Fibroblast of skin of right biceps (primary cell): ENCODE measurements at regions not wholly inside any gene's neighbourhood (a gene's known extent, or its start where the extent isn't known, plus 50 kb on each side); places are given as distances from the start of the nearest gene placed in this dataset.
A peak's percentile ranks its signal among the peaks of the same experiment; 100 is the strongest.

ENCODE experiments used
- DNase-seq: peaks from one replicate; pipeline ENCODE4 v3.0.0-alpha.2; 2013

- DNase-seq = no peak
Measured at GRCh38 chr14:94717808-94718207, 52.1 kb downstream of the GSC start.

DNA sequence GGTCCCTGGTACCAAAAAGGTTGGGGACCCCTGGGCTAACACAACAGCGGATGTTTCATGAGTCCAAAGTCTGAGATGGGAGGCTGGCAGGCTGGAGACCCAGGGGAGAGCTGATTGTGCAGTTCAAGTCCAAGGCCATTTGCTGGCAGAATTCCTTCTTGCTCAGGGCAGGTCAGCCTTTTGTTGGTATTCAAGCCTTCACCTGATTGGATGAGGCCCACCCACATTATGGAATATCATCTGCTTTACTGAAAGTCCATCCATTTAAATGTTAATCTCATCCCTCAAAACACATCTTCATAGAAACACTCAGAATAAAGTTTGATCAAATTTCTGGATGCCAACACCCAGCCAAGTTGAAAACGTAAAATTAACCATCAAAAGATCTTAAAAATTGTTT, 52.9 kb downstream of the GSC start:
- no peak for DNase-seq

- no peak for DNase-seq
Measured at GRCh38 chr14:94713115-94713514, 56.8 kb downstream of the GSC start.

- DNase-seq = no peak
Measured at GRCh38 chr14:94710731-94711130, 59.2 kb downstream of the GSC start.

DNA sequence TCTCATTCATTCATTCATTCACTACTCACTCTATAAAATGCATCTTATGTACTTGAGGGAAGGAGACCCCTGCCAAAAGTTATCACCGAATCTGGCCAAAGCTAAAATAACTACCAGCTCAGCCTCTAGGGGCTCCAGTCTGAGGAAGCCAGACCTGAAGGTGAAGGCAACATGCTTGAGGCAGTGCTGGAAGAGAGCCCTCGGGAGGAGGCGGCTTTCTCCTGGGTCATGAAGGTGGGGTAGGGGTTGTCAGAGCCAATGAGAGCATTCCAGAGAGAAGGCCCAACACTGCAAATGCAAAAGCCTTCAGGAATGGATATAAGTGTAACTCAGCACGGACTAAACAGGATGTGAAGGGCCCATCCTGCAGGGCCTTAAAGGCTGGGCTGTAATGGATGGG, 62.4 kb downstream of the GSC start:
- no peak for DNase-seq

GRCh38 chr14:94706133-94706532, 63.8 kb downstream of the GSC start:
- DNase-seq = no peak

GRCh38 chr14:94702629-94703028, 67.3 kb downstream of the GSC start:
- no peak for DNase-seq

DNA sequence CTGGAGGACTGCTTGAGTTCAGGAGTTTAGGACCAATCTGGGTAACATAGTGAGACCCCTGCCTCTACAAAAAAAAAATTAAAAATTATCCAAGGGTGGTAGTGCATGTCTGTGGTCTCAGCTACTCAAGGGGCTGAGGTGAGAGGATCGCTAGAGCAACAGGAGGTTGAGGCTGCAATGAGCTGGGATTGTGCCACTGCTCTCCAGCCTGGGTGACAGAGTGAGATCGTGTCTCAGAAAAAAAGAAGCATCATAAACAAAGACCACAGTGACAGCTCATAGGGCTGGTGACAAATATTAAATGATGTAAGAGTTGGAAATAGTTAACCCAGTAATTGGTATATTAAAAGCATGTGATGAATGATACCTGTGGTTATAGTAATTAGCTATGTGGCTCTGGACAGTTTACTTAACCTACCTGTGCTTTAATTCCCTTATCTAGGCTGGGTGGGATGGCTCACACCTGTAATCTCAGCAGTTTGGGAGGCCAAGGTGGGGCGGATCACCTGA, 68.0 kb downstream of the GSC start:
- no peak for DNase-seq

GRCh38 chr14:94700336-94700735, 69.6 kb downstream of the GSC start:
- DNase-seq = no peak

DNA sequence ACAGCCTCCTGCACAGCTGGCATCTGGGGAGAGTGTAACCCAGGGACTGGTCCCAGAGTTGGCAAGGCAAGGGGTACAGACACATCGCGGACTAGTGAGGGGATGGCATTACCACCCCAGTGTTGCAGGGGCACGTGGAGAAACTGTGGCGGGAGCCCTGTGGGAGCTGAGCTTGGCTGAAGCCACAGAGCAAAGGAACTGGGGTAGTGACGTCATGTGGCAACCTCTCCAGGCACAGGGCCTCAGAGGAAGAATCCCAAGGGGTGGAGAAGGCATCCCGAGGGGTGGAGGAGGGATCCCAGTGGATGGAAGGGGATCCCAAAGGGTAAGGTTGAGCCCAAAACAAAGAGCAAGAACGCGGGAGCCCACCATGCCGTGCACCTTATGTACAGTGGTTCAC, 70.1 kb downstream of the GSC start:
- DNase-seq = no peak

- DNase-seq = no peak
Measured at GRCh38 chr14:94697773-94698556, 71.9 kb downstream of the GSC start.

GRCh38 chr14:94696518-94696917, 73.4 kb downstream of the GSC start:
- DNase-seq = no peak

- no peak for DNase-seq
Measured at GRCh38 chr14:94695231-94695630, 74.7 kb downstream of the GSC start.

DNA sequence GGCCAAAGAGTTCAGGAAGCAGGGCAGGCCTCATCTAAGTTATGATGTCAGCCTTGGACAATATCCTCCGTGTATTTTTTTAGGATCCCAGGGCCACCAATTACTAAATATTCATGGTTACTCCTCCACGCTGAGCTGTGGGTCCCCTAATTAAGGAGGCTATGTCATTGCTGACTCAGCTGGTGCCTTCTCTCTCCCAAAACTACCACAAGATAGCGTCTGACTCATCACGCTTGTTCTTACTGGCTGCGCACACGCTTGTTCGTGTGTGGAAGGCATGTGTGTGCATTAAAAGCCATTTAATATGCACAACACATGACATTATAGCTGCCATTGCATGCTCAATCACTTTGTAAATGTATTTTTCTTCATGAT, 78.3 kb downstream of the GSC start:
- peak; percentile 79 for DNase-seq

DNA sequence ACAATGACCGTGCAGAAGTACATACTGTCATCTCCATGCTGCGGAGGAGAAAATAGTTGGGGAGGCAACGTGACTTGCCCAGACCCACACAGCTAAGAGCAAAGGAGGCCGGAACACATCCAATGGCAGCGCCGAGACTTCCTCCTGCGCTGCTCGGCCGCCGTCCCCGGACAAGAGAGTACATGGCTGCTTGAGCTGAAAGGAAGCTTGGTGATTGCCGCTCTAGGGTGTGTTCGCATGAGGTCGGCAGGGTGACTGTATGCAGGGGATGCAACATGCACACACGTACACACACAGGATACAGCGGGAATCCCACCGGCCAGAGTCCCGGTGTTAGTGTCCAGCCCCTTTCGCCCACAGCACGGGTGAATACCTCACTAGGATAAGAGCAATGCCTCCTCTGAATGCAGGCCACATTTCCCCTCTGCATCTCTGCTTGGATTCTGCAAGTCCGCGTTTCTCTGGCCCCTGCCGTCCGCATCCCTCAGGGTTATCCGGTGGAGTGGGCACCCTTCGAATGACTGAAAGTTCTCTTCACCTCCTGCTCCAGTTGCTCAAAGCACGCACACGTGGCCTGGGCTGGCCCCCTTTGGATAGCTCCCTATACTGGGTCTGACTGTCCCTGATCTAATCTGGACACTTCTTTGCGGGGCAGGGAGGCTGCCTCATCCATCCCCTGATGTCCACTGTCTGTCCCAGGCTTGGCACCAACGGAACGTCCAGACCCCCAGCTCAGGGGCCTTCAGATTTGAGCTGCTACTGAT, 78.8 kb downstream of the GSC start:
- DNase-seq = no peak

GRCh38 chr14:94690486-94690885, 78.3 kb downstream of the SERPINA3 start:
- no peak for DNase-seq

DNA sequence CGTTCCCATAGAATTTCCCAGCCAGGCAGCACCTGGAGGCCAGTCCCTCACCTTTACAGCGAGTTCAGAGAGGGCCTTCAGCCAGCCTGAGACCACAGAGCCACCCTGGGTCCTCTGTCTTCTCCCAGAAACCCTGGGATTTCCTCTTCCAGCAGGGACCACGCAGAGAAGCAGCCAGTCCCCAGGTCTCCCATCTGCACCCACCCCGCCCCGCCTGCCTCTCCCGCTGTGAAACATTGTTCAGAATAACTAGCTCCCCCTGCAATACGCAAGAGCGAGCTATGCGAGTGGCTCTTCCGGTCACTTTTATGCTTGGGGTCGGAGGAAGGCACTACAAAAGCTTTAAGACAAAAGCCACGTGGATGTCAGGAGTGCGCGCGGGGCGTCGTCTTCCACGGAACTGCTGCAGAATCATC, 77.8 kb downstream of the SERPINA3 start:
- no peak for DNase-seq

GRCh38 chr14:94689218-94689984, 77.2 kb downstream of the SERPINA3 start:
- DNase-seq = peak; percentile 48

- no peak for DNase-seq
Measured at GRCh38 chr14:94686511-94687160, 74.4 kb downstream of the SERPINA3 start.

- DNase-seq = no peak
Measured at GRCh38 chr14:94685681-94686485, 73.7 kb downstream of the SERPINA3 start.

DNA sequence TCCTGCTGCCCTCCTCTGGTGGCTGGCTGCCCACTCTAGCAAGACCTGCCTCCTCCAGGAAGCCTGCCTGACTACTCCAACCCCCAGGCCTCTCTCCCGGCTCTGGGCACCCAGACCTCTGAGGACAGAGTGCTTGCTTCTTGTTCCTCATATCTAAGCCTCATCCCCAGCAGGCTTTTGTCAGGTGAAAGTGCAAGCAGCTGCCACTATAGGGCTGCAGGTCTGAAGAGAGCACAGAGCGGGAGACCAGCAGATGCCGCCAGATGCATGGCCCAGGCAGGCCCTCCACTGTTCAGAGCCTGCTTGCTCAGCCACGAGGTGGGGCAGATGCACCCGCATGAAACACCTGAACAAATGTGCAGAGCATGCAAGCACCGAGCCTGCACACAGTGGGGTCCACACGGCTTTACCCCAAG, 73.0 kb downstream of the SERPINA3 start:
- no peak for DNase-seq

- DNase-seq = no peak
Measured at GRCh38 chr14:94682736-94683135, 70.5 kb downstream of the SERPINA3 start.
